Adrenal gland (tissue), 9 donors: ENCODE measurements at regions not wholly inside any gene's neighbourhood (a gene's known extent, or its start where the extent isn't known, plus 50 kb on each side); places are given as distances from the start of the nearest gene placed in this dataset.

Experiments
- DNase-seq, 7 donors: peaks; one replicate each; pipeline ENCODE4 v3.0.0-alpha.2; 2019 to 2020
- H3K27ac ChIP-seq, 5 donors: fragments of 200-600 bp; sonication (generic) in 4 of 5; 1 replicate in 3 of 5; 2 replicates in 2 of 5; pipeline versions ENCODE4 v1.5.1 to v1.8.0; 2016 to 2020; ENCODE audit warnings: mild to moderate bottlenecking in 1 of 5
- H3K27me3 ChIP-seq: fragments of 200-600 bp; 2 replicates; pipeline ENCODE4 v1.8.0; 2021
- H3K36me3 ChIP-seq, 2 donors: fragments of 200-600 bp; replicated peaks in 1 of 2; 1 replicate in 1 of 2; 2 replicates in 1 of 2; pipeline versions ENCODE4 v1.5.1 to v1.8.0; 2018 to 2022
- H3K4me1 ChIP-seq, 2 donors: fragments of 200-600 bp; replicated peaks in 1 of 2; 1 replicate in 1 of 2; 2 replicates in 1 of 2; pipeline versions ENCODE4 v1.5.1 to v1.8.0; 2018 to 2021
- H3K4me3 ChIP-seq, 4 donors: fragments of 200-600 bp; sonication (generic) in 3 of 4; one replicate each; pipeline ENCODE4 v1.5.1; 2016 to 2018
- H3K9me3 ChIP-seq, 3 donors: fragments of 200-600 bp; sonication (generic) in 1 of 3; replicated peaks in 1 of 3; 1 replicate in 2 of 3; 2 replicates in 1 of 3; pipeline versions ENCODE4 v1.5.1 to v1.8.0; 2016 to 2021
- CTCF ChIP-seq, 6 experiments: fragments of 450-650 bp in 4 of 6; fragments of 200-600 bp in 2 of 6; sonication (generic) in 1 of 6; IDR thresholded peaks; 1 replicate in 5 of 6; 2 replicates in 1 of 6; pipeline versions ENCODE4 v1.5.1 to v1.8.0; 2016 to 2021; ENCODE audit warnings: antibody characterized with exemption in 6 of 6, mild to moderate bottlenecking in 2 of 6, moderate library complexity in 1 of 6
- POLR2A ChIP-seq, 2 donors: fragments of 450-650 bp; IDR thresholded peaks; one replicate each; pipeline ENCODE4 v1.6.1; 2017; ENCODE audit warnings: antibody characterized with exemption in 2 of 2, mild to moderate bottlenecking in 2 of 2, moderate library complexity in 1 of 2
- WGBS, 4 donors: extraction: QIAGEN DNeasy Blood & Tissue Kit in 2 of 4; methylation state at CpG; one replicate each; pipeline versions ENCODE4 v1.1.5 to v1.1.7; 2013 to 2017; 5-methylcytosine and 5-hydroxymethylcytosine counted together
- intact Hi-C, 2 donors: fragments of 100-400 bp; cut with DNase I; formaldehyde crosslinking; loops; one replicate each; pipeline versions ENCODE4 v1.14.1 to v1.15.0; 2022 to 2023
- donor health status: healthy with polysubstance abuse.
- donor health status: Bipolar disorder and iron deficiency.
- donor health status: DM: yes; HTN: yes; CAD: no.
- donor health status: DM: no; HTN: no; CAD: no.
- donor health status: DM: no; HTN: no; CAD: no.

GRCh38 chr1:87765057-87765680 is 436.5 kb downstream of the LMO4 start:
- Histone ChIP-seq H3K9me3 (no peaks in the 10 kb centered on the region), H3K27ac (no peak overlapping the region), H3K4me3 (no peak overlapping the region), H3K27me3 (no peaks in the 10 kb centered on the region), H3K36me3 (no peaks in the 10 kb centered on the region), H3K4me1 (no peaks in the 10 kb centered on the region)
- 77 to 80% (median 78%) methylated on average over 6 of the region's 6 CpGs for WGBS, 4 donors
- TF ChIP-seq CTCF (IDR thresholded peaks at IDR 0.05), result no peak
- no peak for DNase-seq
- intact Hi-C loops, result no loop called here

GRCh38 chr1:87765681-87766070 is 437.0 kb downstream of the LMO4 start:
- H3K9me3 ChIP-seq, result no peaks in the 10 kb centered on the region
- no peaks in the 10 kb centered on the region for H3K36me3 ChIP-seq
- no peaks in the 10 kb centered on the region for H3K27me3 ChIP-seq
- no peak overlapping the region for H3K4me3 ChIP-seq
- intact Hi-C loops, result no loop called here
- H3K27ac ChIP-seq, result no peak overlapping the region
- TF ChIP-seq POLR2A (IDR thresholded peaks at IDR 0.05) (no peak), CTCF (IDR thresholded peaks at IDR 0.05) (no peak)
- DNase-seq, result no peak
- 44 to 63% (median 55%) methylated on average over 1 of the region's 1 CpG for WGBS, 4 donors
- H3K4me1 ChIP-seq, result no peaks in the 10 kb centered on the region

DNA sequence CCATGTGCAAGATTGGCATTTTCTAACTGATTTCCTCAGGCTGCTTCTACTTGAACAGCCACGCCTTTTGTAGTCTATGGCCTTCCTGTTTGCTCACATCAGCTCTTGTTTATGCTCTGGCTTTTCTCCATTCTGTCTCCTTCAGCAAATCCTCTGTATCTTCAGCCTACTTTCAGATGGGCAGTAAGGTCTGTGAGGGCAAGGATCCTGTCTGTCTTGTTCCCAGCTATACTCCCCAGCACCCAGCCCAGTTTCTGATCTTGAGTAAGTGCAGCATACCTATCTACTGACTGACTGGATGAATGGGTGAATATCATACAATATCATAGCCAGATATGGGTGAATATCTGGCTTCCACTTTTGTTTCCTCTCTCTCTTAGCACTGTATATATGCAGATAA is 438.1 kb downstream of the LMO4 start:
- DNase-seq, result no peak
- no peaks in the 10 kb centered on the region for H3K9me3 ChIP-seq
- H3K4me3 ChIP-seq, result no peak overlapping the region
- H3K36me3 ChIP-seq, result no peaks in the 10 kb centered on the region
- TF ChIP-seq POLR2A (IDR thresholded peaks at IDR 0.05), result no peak
- TF ChIP-seq CTCF (IDR thresholded peaks at IDR 0.05), result no peak
- no peaks in the 10 kb centered on the region for H3K27me3 ChIP-seq
- intact Hi-C loops, result no loop called here
- H3K4me1 ChIP-seq, result no peaks in the 10 kb centered on the region
- WGBS, 4 donors, result 63 to 85% (median 70%) methylated on average over 1 of the region's 1 CpG
- no peak overlapping the region for H3K27ac ChIP-seq

GRCh38 chr1:87778896-87779295 is 450.2 kb downstream of the LMO4 start:
- no peak for TF ChIP-seq POLR2A (IDR thresholded peaks at IDR 0.05)
- TF ChIP-seq CTCF (IDR thresholded peaks at IDR 0.05), result no peak
- DNase-seq, result no peak
- 79 to 87% (median 83%) methylated on average over 3 of the region's 3 CpGs for WGBS, 4 donors

More at GRCh38 chr1:87778896-87779295, 450.2 kb downstream of the LMO4 start:
- Histone ChIP-seq H3K36me3 (no peaks in the 10 kb centered on the region), H3K4me1 (no peaks in the 10 kb centered on the region), H3K27me3 (no peaks in the 10 kb centered on the region), H3K9me3 (no peaks in the 10 kb centered on the region), H3K27ac (no peak overlapping the region), H3K4me3 (no peak overlapping the region)
- intact Hi-C loops, result no loop called here
